Kidney epithelial cell (primary cell): ENCODE measurements at regions not wholly inside any gene's neighbourhood (a gene's known extent, or its start where the extent isn't known, plus 50 kb on each side); places are given as distances from the start of the nearest gene placed in this dataset.
"Not testable (repeated sequence)": the region's sequence is repeated elsewhere in the genome, so short reads cannot be mapped to it uniquely, and the experiment has no call there.

Source experiments
- DNase-seq: peaks from one replicate; pipeline ENCODE4 v3.0.0-alpha.2; 2010; ENCODE audit warnings: low read depth
- H3K27me3 ChIP-seq: 2 replicates; pipeline ENCODE4 v1.6.0; 2011; ENCODE audit warnings: low read length; ENCODE audit not compliant: control insufficient read depth, insufficient read depth
- H3K36me3 ChIP-seq: 2 replicates; pipeline ENCODE4 v1.5.1; 2011; ENCODE audit warnings: low read length; ENCODE audit not compliant: control insufficient read depth, insufficient read depth
- H3K4me3 ChIP-seq: 2 replicates; pipeline ENCODE4 v1.5.1; 2011; ENCODE audit warnings: low read depth, mild to moderate bottlenecking, control low read depth, low read length
- CTCF ChIP-seq: IDR thresholded peaks from 2 replicates; pipeline ENCODE4 v1.5.1; 2011; ENCODE audit warnings: mild to moderate bottlenecking, moderate library complexity, low read length, control low read depth, inconsistent platforms; ENCODE audit not compliant: insufficient read depth, poor library complexity, severe bottlenecking

DNA sequence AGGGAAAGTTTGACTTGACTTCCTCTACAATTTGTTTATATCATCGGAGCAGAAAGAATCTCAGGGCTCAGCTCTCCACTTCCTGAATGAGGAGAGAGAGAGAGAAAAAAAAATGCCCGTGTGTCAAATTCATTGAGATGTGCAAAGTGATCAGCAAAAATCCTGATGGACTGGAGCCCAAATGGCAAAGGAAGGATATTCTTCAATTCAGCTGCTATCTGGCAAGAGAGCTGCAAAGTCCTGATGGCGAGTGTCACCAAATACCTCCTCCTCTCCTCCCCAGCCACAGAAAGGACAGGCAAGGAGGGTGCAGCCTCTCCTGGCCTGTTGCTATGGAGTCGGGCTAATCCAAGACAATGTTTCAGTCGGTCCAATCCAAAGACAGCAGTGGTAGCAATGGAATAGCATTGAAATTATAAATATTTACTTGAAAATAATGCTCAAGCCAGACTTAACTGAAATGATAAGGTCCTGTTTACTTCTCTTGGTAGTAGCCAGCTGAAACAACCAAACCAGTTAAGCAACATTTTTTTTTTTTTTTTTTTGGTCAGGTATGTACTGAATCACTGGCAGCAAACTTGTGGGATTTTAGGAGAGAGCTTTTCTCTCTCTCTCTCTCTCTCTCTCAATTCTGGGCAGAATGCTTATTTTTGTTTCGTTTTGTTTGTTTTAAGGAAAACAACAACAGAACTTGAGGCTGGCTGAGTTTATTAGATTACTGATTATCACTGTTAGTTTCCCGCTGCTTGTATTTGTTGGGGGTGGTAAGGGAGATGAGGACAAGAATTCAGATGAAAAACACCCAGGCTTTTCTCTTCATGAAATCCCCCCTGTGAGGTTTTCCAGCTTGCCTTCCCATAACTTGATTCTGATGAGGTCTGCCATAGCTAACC lies 204.2 kb downstream of the BCAS1 start:
- no peak for DNase-seq
- TF ChIP-seq CTCF = no peak
- Histone ChIP-seq H3K36me3 (no peaks in the 10 kb centered on the region), H3K4me3 (no peak overlapping the region), H3K27me3 (no peaks in the 10 kb centered on the region)

DNA sequence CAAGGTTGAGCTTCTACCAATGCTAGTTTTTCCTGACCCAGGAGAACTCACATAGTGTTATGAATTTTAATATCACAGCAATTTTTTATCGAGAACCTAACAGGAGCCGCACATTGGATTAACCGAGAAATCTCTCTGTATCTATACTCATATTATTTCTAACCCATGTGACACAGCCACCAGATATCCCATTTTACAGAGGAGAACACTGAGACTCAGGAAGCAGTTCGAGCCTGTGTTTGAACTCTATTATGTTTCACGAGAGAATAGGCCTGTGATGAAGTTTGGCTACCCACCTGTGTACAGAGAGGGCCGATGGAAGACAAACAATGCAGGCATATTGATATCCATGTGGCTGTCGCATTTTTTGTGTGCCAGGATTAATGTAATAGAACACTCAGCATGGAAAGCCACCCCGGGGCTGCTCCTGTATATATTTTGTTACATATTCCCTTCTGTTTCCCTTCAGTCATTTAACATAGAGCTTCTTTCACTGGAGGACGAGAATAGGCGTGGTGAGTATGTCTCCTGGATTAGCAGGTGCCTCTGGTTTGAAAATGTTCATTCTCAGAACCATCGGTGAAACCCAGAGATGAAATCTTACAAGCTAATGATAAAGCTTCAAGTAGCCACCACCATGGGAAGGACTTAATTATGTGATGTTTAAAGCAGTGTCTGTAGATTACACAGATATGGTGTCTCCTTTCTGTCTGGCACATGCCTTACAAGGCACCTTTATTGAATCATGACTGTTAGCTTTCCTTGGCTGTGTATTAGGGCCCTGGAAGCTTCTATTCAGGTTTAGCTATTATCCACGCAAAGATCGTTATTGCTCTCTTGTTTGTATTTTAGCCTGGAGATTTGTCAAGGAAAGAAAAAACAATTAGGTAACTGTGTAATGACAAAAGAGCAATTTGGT lies 205.4 kb downstream of the BCAS1 start:
- H3K27me3 ChIP-seq, DNase-seq, H3K36me3 ChIP-seq, H3K4me3 ChIP-seq: not testable (repeated sequence)

GRCh38 chr20:53863923-53864641 lies 206.3 kb downstream of the BCAS1 start:
- H3K4me3 ChIP-seq, H3K36me3 ChIP-seq, H3K27me3 ChIP-seq, DNase-seq: not testable (repeated sequence)

DNA sequence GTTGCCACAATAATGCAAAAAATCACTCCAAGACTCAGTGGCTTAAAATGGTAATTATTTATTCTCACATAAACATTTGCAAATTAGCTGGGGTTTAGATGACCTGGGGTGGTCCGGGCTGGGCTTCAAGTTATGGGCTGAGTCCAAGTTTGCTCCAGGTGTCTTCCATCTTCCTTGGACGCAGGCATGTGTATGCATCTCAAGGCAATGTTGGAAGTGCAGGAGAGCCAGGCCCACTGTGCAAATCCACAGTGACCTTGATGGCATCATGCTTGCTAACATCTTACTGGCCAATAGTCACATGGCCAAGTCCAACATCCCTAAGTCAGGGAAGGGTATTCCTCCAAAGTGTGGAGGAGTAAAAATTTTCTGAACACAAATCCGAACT lies 206.9 kb downstream of the BCAS1 start:
- H3K27me3 ChIP-seq, H3K36me3 ChIP-seq, DNase-seq, H3K4me3 ChIP-seq: not testable (repeated sequence)

DNA sequence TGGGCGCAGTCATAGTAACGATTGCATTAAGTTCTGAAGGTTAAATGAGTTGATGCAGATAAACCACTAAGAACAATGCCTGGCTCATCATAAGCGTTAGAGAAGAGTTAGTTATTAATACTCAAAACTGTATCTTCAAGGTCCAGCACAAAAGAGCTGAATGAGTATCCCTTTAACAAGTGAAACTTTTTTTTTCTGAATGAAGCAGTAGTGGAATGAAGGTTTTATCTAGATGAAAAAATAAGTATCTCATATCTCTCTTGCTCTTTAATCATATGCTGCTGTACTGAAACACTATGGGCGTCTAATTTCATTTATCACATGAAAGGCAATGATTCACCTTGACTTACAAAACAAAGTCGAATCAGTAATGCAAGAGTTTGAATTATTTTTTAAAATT lies 207.4 kb downstream of the BCAS1 start:
- not testable (repeated sequence) for H3K4me3 ChIP-seq, DNase-seq, H3K36me3 ChIP-seq, H3K27me3 ChIP-seq

GRCh38 chr20:53862490-53862889 lies 207.9 kb downstream of the BCAS1 start:
- DNase-seq, H3K4me3 ChIP-seq, H3K27me3 ChIP-seq, H3K36me3 ChIP-seq: not testable (repeated sequence)

DNA sequence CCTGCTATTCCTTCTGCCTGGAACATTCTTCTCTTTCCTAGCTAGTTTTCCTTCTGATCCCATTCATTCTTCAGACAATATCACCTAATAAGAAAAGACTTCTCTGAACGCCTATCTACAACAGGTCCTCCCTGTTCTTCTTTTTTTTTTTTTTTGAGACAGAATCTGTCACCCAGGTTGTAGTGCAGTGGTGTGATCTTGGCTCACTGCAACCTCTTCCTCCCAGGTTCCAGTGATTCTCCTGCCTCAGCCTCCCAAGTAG lies 208.3 kb downstream of the BCAS1 start:
- not testable (repeated sequence) for DNase-seq, H3K36me3 ChIP-seq, H3K4me3 ChIP-seq, H3K27me3 ChIP-seq

- Histone ChIP-seq H3K4me3 (no peak overlapping the region), H3K27me3 (no peaks in the 10 kb centered on the region), H3K36me3 (no peaks in the 10 kb centered on the region)
- no peak for TF ChIP-seq CTCF
- no peak for DNase-seq
These were observed 210.7 kb downstream of the BCAS1 start for GRCh38 chr20:53859684-53860083.

DNA sequence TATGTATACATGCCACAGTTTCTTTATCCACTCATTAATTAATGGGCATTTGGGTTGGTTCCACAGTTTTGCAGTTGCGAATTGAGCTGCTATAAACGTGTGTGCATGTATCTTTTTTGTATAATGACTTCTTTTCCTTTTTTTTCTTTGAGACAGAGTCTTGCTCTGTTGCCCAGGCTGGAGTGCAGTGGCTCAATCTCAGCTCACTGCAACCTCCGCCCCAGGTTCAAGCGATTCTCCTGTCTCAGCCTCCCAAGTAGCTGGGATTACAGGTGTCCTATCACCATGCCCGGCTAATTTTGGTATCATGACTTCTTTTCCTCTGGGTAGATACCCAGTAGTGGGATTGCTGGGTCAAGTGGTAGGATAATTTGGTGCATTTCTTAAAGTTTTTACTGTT lies 211.4 kb downstream of the BCAS1 start:
- H3K4me3 ChIP-seq, H3K36me3 ChIP-seq, DNase-seq, H3K27me3 ChIP-seq: not testable (repeated sequence)

GRCh38 chr20:53858516-53858915 lies 211.9 kb downstream of the BCAS1 start:
- not testable (repeated sequence) for H3K36me3 ChIP-seq, H3K4me3 ChIP-seq, H3K27me3 ChIP-seq, DNase-seq
